Activated CD4-positive, alpha-beta T cell treated with anti-CD3 and anti-CD28 coated beads for 24 hours (primary cell): ENCODE measurements at regions not wholly inside any gene's neighbourhood (a gene's known extent, or its start where the extent isn't known, plus 50 kb on each side); places are given as distances from the start of the nearest gene placed in this dataset.

Source experiments
- DNase-seq, 2 donors: peaks; one replicate each; pipeline ENCODE4 v3.0.0-alpha.2; 2020; ENCODE audit warnings: low read depth in 2 of 2

- DNase-seq, result no peak
Observed at GRCh38 chr20:22404419-22405170, 179.8 kb downstream of the FOXA2 start.

GRCh38 chr20:22403632-22404361 is 180.6 kb downstream of the FOXA2 start:
- DNase-seq, result no peak

GRCh38 chr20:22403022-22403631 is 181.2 kb downstream of the FOXA2 start:
- no peak for DNase-seq

- DNase-seq, result no peak
Observed at GRCh38 chr20:22402550-22402949, 181.8 kb downstream of the FOXA2 start.

GRCh38 chr20:22400440-22400839 is 183.9 kb downstream of the FOXA2 start:
- DNase-seq, result no peak

GRCh38 chr20:22394583-22394982 is 189.8 kb downstream of the FOXA2 start:
- DNase-seq, result no peak

GRCh38 chr20:22390543-22390903 is 193.8 kb downstream of the FOXA2 start:
- no peak for DNase-seq

GRCh38 chr20:22389836-22390542 is 194.4 kb downstream of the FOXA2 start:
- no peak for DNase-seq

- DNase-seq, result no peak
Observed at GRCh38 chr20:22387452-22387851, 196.9 kb downstream of the FOXA2 start.

GRCh38 chr20:22386306-22386623 is 198.1 kb downstream of the FOXA2 start:
- DNase-seq, result no peak

- no peak for DNase-seq
Observed at GRCh38 chr20:22385602-22386305, 198.6 kb downstream of the FOXA2 start.

GRCh38 chr20:22384978-22385377 is 199.4 kb downstream of the FOXA2 start:
- no peak for DNase-seq

GRCh38 chr20:22383156-22383555 is 201.2 kb downstream of the FOXA2 start:
- no peak for DNase-seq

- DNase-seq, result no peak
Observed at GRCh38 chr20:22382742-22383141, 201.6 kb downstream of the FOXA2 start.

- DNase-seq, result no peak
Observed at GRCh38 chr20:22381812-22382416, 202.5 kb downstream of the FOXA2 start.

- no peak for DNase-seq
Observed at GRCh38 chr20:22379472-22379871, 204.9 kb downstream of the FOXA2 start.

- DNase-seq, result no peak
Observed at GRCh38 chr20:22374678-22375590, 209.4 kb downstream of the FOXA2 start.

- no peak for DNase-seq
Observed at GRCh38 chr20:22374066-22374465, 210.3 kb downstream of the FOXA2 start.

GRCh38 chr20:22373164-22373895 is 211.0 kb downstream of the FOXA2 start:
- DNase-seq, result no peak

GRCh38 chr20:22371843-22372242 is 212.5 kb downstream of the FOXA2 start:
- DNase-seq, result no peak
